ENCODE measurements at regions not wholly inside any gene's neighbourhood (a gene's known extent, or its start where the extent isn't known, plus 50 kb on each side); places are given as distances from the start of the nearest gene placed in this dataset.

DNA sequence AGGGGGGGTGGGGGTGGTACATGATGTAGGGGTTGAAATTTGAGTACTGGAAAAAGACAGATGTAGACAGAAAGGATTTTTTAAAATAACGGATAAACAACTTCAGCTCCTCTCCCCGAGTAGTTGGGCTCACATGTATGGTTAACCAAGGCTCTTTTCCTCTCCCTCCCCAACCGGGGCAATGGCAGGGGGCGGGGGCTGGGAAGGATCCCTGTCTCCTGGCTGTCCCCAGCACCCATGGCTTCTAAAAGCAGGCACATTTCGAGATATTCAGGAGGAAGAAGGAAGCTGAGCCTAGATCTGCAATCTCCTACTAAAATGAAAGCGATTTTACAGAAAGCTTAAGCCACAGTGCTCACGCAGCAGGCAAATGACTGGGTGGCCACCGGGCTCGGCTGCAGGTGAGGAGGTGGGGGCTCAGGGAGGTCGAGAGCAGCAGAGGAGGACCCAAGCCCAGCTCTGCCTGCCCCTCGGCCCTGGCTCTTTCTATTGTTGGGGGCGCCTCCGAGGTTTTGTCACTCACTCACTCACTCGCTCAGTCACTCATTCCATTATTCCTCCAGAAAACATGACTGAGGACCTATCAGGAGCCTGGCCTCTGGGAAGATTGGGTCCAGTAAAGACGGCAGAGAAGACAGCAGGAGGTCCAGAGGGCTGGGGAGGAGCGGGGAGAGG lies 573.3 kb downstream of the PTPRU start:
- peaks cover 2% of the 10 kb centered on the region for H3K4me1 ChIP-seq (ENCODE audit: insufficient read depth, insufficient read length)
- no peaks in the 10 kb centered on the region for H3K27me3 ChIP-seq (ENCODE audit: insufficient read depth, insufficient read length)
- H3K9ac ChIP-seq (ENCODE audit: insufficient read length, low read depth) = no peak overlapping the region
- no peaks in the 10 kb centered on the region for H3K9me3 ChIP-seq (ENCODE audit: insufficient read depth, low read length)
- no peak for TF ChIP-seq YY1 (IDR thresholded peaks at IDR 0.05; ENCODE audit: insufficient read depth, insufficient read length)
- no peak overlapping the region for H3K4me3 ChIP-seq (ENCODE audit: insufficient read length, low read depth)
- DNase-seq (ENCODE audit: low read depth, low spot score) = no peak
- no peaks in the 10 kb centered on the region for H3K36me3 ChIP-seq (ENCODE audit: insufficient read depth, insufficient read length, low read length)

DNA sequence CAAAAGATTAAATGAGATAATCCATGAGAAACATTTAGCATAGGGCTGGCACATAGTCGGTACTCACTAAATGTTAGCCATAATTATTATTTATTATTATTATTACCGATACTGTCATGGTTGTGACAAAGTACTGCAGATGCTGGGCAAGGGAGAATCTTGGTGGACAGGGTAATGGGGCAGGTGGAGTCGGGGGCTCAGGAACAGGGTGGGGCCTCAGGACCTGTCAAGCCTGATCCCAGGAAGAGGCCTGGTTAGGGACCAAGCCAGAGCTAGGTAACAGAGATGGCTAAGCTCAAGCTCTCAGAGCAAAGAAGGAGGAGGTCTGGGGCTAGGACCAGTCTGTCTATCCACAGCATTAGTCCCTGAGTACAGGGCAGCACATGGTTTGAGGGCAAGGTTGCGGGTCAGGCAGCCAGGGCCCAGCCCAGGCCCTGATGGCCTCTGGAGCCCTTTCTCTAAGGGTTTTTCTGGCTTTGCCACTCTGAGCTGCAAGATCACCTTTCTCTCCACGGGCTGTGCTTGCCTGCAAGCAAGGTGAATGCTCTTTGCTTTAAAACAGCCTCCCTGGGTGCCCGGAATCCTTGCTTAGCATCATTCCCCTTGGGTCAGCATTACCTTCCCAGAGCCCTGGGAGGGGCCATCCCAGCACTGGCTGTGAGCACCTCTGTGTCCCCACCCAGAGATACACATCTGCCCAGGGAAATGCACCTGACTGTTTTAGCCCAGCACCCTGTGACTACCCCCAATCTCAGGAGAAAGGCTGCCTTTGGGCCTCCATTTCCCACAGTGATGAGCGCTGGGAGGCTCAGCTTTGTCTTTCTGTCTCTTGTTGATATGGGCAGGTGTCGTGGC lies 572.0 kb downstream of the PTPRU start:
- no peaks in the 10 kb centered on the region for H3K27me3 ChIP-seq (ENCODE audit: insufficient read depth, insufficient read length)
- no peak for DNase-seq (ENCODE audit: low read depth, low spot score)
- TF ChIP-seq SUZ12 (IDR thresholded peaks at IDR 0.05; ENCODE audit: extremely low read depth, insufficient read depth, insufficient read length) (no peak), YY1 (IDR thresholded peaks at IDR 0.05; ENCODE audit: insufficient read depth, insufficient read length) (no peak), ZNF274 (IDR thresholded peaks at IDR 0.05; ENCODE audit: low read depth, low read length) (no peak)
- peaks cover 2% of the 10 kb centered on the region for H3K4me1 ChIP-seq (ENCODE audit: insufficient read depth, insufficient read length)
- no peak overlapping the region for H3K9ac ChIP-seq (ENCODE audit: insufficient read length, low read depth)
- no peaks in the 10 kb centered on the region for H3K36me3 ChIP-seq (ENCODE audit: insufficient read depth, insufficient read length, low read length)
- H3K9me3 ChIP-seq (ENCODE audit: insufficient read depth, low read length) = no peaks in the 10 kb centered on the region
- no peak overlapping the region for H3K4me3 ChIP-seq (ENCODE audit: insufficient read length, low read depth)

- H3K9me3 ChIP-seq (ENCODE audit: insufficient read depth, low read length) = no peaks in the 10 kb centered on the region
- no peaks in the 10 kb centered on the region for H3K36me3 ChIP-seq (ENCODE audit: insufficient read depth, insufficient read length, low read length)
- no peaks in the 10 kb centered on the region for H3K27me3 ChIP-seq (ENCODE audit: insufficient read depth, insufficient read length)
- H3K4me1 ChIP-seq (ENCODE audit: insufficient read depth, insufficient read length) = peaks cover 2% of the 10 kb centered on the region
- no peak overlapping the region for H3K9ac ChIP-seq (ENCODE audit: insufficient read length, low read depth)
- TF ChIP-seq SUZ12 (IDR thresholded peaks at IDR 0.05; ENCODE audit: extremely low read depth, insufficient read depth, insufficient read length) = no peak
- TF ChIP-seq YY1 (IDR thresholded peaks at IDR 0.05; ENCODE audit: insufficient read depth, insufficient read length) = no peak
- TF ChIP-seq ZNF274 (IDR thresholded peaks at IDR 0.05; ENCODE audit: low read depth, low read length) = no peak
- no peak overlapping the region for H3K4me3 ChIP-seq (ENCODE audit: insufficient read length, low read depth)
- no peak for DNase-seq (ENCODE audit: low read depth, low spot score)
These were observed 571.4 kb downstream of the PTPRU start for GRCh38 chr1:29807689-29808088.

- DNase-seq (ENCODE audit: low read depth, low spot score) = no peak
- peaks cover 2% of the 10 kb centered on the region for H3K4me1 ChIP-seq (ENCODE audit: insufficient read depth, insufficient read length)
These were observed 570.5 kb downstream of the PTPRU start for GRCh38 chr1:29806646-29807319.

DNA sequence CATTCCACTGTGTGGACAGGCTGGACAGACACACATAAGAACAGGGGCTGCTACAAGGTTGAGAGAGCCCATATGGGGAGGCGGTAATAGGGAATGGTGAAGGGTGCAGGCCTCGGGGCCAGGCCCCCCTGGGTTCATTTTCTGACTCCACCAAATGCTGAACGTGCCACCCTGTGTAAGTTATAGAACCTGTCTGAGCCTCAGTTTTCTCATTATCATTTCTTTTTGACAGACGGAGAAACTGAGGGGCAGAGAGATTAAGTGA lies 569.5 kb downstream of the PTPRU start:
- TF ChIP-seq YY1 (IDR thresholded peaks at IDR 0.05; ENCODE audit: insufficient read depth, insufficient read length) (no peak), ZNF274 (IDR thresholded peaks at IDR 0.05; ENCODE audit: low read depth, low read length) (no peak), SUZ12 (IDR thresholded peaks at IDR 0.05; ENCODE audit: extremely low read depth, insufficient read depth, insufficient read length) (no peak)

More at GRCh38 chr1:29806646-29807319, 570.5 kb downstream of the PTPRU start:
- no peak overlapping the region for H3K4me3 ChIP-seq (ENCODE audit: insufficient read length, low read depth)
- no peaks in the 10 kb centered on the region for H3K9me3 ChIP-seq (ENCODE audit: insufficient read depth, low read length)
- no peaks in the 10 kb centered on the region for H3K36me3 ChIP-seq (ENCODE audit: insufficient read depth, insufficient read length, low read length)
- H3K9ac ChIP-seq (ENCODE audit: insufficient read length, low read depth) = no peak overlapping the region
- H3K27me3 ChIP-seq (ENCODE audit: insufficient read depth, insufficient read length) = no peaks in the 10 kb centered on the region
- TF ChIP-seq YY1 (IDR thresholded peaks at IDR 0.05; ENCODE audit: insufficient read depth, insufficient read length) (no peak), ZNF274 (IDR thresholded peaks at IDR 0.05; ENCODE audit: low read depth, low read length) (no peak), SUZ12 (IDR thresholded peaks at IDR 0.05; ENCODE audit: extremely low read depth, insufficient read depth, insufficient read length) (no peak)

GRCh38 chr1:29805122-29805895 lies 569.0 kb downstream of the PTPRU start:
- peak; percentile 8 for DNase-seq (ENCODE audit: low read depth, low spot score)
- Histone ChIP-seq H3K9me3 (ENCODE audit: insufficient read depth, low read length) (no peaks in the 10 kb centered on the region), H3K9ac (ENCODE audit: insufficient read length, low read depth) (no peak overlapping the region), H3K4me1 (ENCODE audit: insufficient read depth, insufficient read length) (peaks cover 8% of the 10 kb centered on the region), H3K4me3 (ENCODE audit: insufficient read length, low read depth) (no peak overlapping the region), H3K27me3 (ENCODE audit: insufficient read depth, insufficient read length) (no peaks in the 10 kb centered on the region), H3K36me3 (ENCODE audit: insufficient read depth, insufficient read length, low read length) (no peaks in the 10 kb centered on the region)
- no peak for TF ChIP-seq YY1 (IDR thresholded peaks at IDR 0.05; ENCODE audit: insufficient read depth, insufficient read length)
- no peak for TF ChIP-seq SUZ12 (IDR thresholded peaks at IDR 0.05; ENCODE audit: extremely low read depth, insufficient read depth, insufficient read length)

More for the DNA sequence above, 569.5 kb downstream of the PTPRU start:
- H3K36me3 ChIP-seq (ENCODE audit: insufficient read depth, insufficient read length, low read length) = no peaks in the 10 kb centered on the region
- DNase-seq (ENCODE audit: low read depth, low spot score) = no peak
- H3K9me3 ChIP-seq (ENCODE audit: insufficient read depth, low read length) = no peaks in the 10 kb centered on the region
- peaks cover 5% of the 10 kb centered on the region for H3K4me1 ChIP-seq (ENCODE audit: insufficient read depth, insufficient read length)
- H3K4me3 ChIP-seq (ENCODE audit: insufficient read length, low read depth) = no peak overlapping the region
- no peaks in the 10 kb centered on the region for H3K27me3 ChIP-seq (ENCODE audit: insufficient read depth, insufficient read length)
- H3K9ac ChIP-seq (ENCODE audit: insufficient read length, low read depth) = no peak overlapping the region

Measured in NT2/D1 (cell line).